GM18502 (cell line): ENCODE measurements at regions not wholly inside any gene's neighbourhood (a gene's known extent, or its start where the extent isn't known, plus 50 kb on each side); places are given as distances from the start of the nearest gene placed in this dataset.

ENCODE experiments used
- ATAC-seq: cut with Tn5 transposase; IDR thresholded peaks from one replicate; pipeline ENCODE4 v1.9.1; 2021; ENCODE audit warnings: mild to moderate bottlenecking; ENCODE audit not compliant: unreplicated experiment, poor library complexity

- no peak for ATAC-seq
These were observed 95.4 kb upstream of the CCDC85A start for GRCh38 chr2:56088411-56088810.

GRCh38 chr2:56089931-56090330 lies 93.9 kb upstream of the CCDC85A start:
- no peak for ATAC-seq

GRCh38 chr2:56099963-56100362 lies 83.8 kb upstream of the CCDC85A start:
- ATAC-seq: no peak

GRCh38 chr2:56100791-56101312 lies 82.9 kb upstream of the CCDC85A start:
- ATAC-seq: no peak

- no peak for ATAC-seq
These were observed 81.7 kb upstream of the CCDC85A start for GRCh38 chr2:56102098-56102497.

- no peak for ATAC-seq
These were observed 80.9 kb upstream of the CCDC85A start for GRCh38 chr2:56102866-56103265.

- no peak for ATAC-seq
These were observed 78.8 kb upstream of the CCDC85A start for GRCh38 chr2:56104962-56105361.

- no peak for ATAC-seq
These were observed 76.1 kb upstream of the CCDC85A start for GRCh38 chr2:56107502-56108220.

GRCh38 chr2:56108806-56109205 lies 75.0 kb upstream of the CCDC85A start:
- no peak for ATAC-seq

GRCh38 chr2:56109994-56110393 lies 73.8 kb upstream of the CCDC85A start:
- no peak for ATAC-seq

GRCh38 chr2:56113382-56113975 lies 70.3 kb upstream of the CCDC85A start:
- ATAC-seq: no peak

- ATAC-seq: no peak
These were observed 66.0 kb upstream of the CCDC85A start for GRCh38 chr2:56117764-56118163.

GRCh38 chr2:56118474-56118873 lies 65.3 kb upstream of the CCDC85A start:
- no peak for ATAC-seq

GRCh38 chr2:56121995-56122394 lies 61.8 kb upstream of the CCDC85A start:
- ATAC-seq: no peak

GRCh38 chr2:56123538-56123937 lies 60.3 kb upstream of the CCDC85A start:
- no peak for ATAC-seq

GRCh38 chr2:56127010-56127409 lies 56.8 kb upstream of the CCDC85A start:
- ATAC-seq: no peak

GRCh38 chr2:56127463-56128152 lies 56.2 kb upstream of the CCDC85A start:
- no peak for ATAC-seq

GRCh38 chr2:56128235-56128634 lies 55.6 kb upstream of the CCDC85A start:
- ATAC-seq: no peak

- no peak for ATAC-seq
These were observed 53.2 kb upstream of the CCDC85A start for GRCh38 chr2:56130463-56131070.

GRCh38 chr2:56132138-56132537 lies 51.7 kb upstream of the CCDC85A start:
- ATAC-seq: no peak

GRCh38 chr2:56133441-56133840 lies 50.3 kb upstream of the CCDC85A start:
- ATAC-seq: no peak
